GM08714 (cell line): ENCODE measurements at regions not wholly inside any gene's neighbourhood (a gene's known extent, or its start where the extent isn't known, plus 50 kb on each side); places are given as distances from the start of the nearest gene placed in this dataset.

ENCODE experiments used
- H3K4me3 ChIP-seq: fragments of 200-500 bp; sonication (Bioruptor generic); 2 replicates; pipeline ENCODE4 v1.5.1; 2014; ENCODE audit warnings: mild to moderate bottlenecking, low read length, inconsistent platforms
- ZNF274 ChIP-seq: IDR thresholded peaks from 2 replicates; pipeline ENCODE4 v1.6.1; 2012; ENCODE audit warnings: mild to moderate bottlenecking, low read depth, low read length

DNA sequence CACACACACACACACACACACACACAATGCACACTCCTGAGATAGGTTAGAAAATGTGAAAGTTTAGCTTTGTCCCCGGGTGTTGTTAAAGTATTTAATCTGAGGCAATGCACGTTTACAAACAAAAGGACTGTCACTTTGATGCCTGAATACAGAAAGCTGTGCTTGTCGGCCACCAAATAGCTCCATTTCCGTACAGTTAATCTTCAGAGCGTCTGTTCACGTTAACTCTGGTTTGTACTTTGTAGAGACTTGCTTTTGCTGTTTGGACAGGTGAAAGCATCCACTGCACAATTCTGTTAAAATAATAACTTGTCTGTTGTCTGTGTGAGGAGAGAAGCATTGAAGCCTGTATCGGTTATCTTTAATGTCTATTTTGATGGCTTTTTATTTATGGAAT lies 267.8 kb downstream of the FGF9 start:
- no peak overlapping the region for H3K4me3 ChIP-seq
- no peak for TF ChIP-seq ZNF274

DNA sequence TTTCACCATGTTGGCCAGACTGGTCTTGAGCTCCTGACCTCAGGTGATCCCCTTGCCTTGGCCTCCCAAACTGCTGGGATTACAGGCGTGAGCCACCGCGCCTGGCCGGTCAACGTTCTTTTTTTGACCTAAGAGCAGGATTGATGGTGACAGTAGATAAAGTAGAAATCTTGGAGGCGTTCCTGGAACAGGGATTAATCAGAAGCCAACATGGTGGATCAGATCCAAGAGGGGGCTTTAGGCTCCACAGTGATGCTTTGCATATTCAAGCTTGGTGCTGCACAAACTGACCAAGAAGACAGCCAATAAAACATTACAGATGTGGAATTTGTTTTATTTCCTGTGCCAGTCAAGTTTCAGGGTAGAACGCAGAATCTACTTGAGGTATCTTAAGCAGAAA lies 271.2 kb downstream of the FGF9 start:
- TF ChIP-seq ZNF274 = no peak
- H3K4me3 ChIP-seq = no peak overlapping the region

DNA sequence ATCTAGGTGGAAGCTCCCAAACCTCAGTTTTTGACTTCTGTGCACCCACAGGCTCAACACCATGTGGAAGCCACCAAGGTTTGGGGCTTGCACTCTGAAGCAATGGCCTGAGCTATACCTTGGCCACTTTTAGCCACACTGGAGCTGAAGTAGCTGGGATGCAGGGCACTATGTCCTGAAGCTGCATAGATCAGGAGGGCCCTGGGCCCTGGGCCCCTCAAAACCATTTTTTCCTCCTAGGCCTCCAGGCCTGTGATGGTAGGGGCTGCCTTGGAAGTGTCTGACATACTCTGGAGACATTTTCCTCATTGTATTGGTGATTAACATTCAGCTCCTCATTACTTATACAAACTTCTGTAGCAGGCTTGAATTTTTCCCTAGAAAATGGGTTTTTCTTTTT lies 273.7 kb downstream of the FGF9 start:
- no peak overlapping the region for H3K4me3 ChIP-seq
- no peak for TF ChIP-seq ZNF274

DNA sequence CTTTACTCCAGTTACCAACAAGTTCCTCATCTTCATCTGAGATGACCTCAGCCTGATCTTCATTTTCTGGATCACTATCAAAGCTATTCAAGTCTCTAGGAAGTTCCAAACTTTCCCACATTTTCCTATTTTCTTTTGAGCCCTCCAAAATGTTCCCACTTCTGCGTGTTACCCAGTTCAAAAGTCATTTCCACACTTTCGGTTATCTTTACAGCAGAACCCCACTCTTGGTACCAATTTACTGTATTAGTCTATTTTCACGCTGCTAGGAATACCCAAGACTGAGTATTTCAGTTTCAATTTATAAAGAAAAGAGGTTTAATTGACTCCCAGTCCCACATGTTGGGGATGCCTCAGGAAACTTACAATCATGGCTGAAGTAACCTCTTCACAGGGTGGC lies 274.3 kb downstream of the FGF9 start:
- H3K4me3 ChIP-seq = no peak overlapping the region
- no peak for TF ChIP-seq ZNF274

DNA sequence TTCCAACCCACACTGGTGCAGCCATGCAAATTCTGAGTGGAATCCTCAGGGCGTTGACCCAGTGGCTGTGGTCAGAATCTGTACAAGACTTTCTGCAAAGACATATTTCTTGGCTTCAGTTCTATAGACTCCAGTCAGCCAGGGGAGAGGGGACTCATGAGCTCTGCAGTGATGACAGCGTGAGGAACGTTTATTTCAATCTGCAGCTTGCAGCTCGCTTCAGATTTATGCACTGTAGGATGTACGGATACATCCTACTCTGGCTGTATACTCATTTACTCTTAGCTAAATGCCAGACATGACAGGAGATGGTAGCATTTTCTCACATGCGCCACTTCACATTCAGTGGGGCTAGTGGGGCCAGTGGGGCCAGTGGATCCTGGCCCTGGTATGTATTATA lies 276.1 kb downstream of the FGF9 start:
- no peak overlapping the region for H3K4me3 ChIP-seq
- no peak for TF ChIP-seq ZNF274

DNA sequence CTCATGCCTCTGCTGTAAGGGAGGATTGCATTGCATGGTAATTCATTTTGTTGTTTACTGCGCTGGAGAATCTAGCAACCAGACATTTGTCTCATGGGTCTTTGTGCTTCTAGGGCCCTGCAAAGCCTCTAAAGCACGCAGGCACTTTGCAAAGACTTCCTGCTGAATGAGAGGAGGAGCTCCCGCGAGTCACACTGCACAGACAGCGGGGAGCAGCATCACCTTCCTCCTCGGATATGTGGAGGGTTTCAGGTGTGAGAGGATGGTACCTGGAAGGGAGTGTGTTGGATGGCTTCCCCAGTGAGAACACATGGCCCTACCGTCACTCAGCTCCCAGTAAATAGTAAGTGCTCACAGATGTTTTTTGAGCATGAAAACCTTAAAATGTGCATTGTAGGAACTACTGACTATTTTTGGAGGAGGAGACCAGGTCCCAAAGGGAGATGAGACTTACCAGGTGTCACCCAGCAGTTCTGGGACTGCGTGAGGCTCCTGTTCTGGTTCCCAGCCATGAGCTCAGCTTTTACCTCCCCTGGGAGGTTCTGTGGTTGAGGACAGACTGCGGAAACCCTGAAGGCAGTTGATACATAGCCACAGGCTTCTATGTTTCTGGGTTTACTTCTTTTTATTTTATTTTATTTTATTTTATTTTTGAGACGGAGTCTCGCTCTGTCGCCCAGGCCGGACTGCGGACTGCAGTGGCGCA lies 278.0 kb downstream of the FGF9 start:
- H3K4me3 ChIP-seq = no peak overlapping the region
- TF ChIP-seq ZNF274 = no peak

DNA sequence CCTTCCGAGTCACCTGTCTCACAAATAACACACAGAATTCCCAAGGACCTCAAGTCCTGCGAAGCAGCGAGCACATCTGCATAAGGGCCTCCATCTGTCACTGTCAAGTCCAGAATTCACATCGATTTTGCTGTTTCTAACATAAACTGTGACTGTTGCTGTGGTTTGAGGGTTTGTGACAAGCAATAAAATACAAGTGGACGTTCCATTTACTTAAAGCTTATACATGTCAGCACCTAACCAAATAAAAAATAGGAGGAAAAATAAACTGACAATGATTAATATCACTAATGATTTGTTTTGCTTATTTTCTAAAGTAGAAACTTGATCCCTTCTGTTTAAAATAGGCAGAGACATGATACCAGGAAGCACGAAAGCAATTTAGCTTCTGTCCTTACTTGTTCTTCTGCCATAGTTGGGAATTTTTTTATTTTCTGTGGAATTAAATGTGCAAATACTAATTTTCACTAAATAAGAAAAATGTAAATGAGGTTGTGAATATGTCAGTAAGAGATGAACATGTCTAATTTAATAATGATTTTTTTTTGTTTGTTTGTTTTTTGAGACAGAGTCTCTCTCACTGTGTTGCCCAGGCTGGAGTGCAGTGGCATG lies 279.1 kb downstream of the FGF9 start:
- no peak overlapping the region for H3K4me3 ChIP-seq
- no peak for TF ChIP-seq ZNF274

DNA sequence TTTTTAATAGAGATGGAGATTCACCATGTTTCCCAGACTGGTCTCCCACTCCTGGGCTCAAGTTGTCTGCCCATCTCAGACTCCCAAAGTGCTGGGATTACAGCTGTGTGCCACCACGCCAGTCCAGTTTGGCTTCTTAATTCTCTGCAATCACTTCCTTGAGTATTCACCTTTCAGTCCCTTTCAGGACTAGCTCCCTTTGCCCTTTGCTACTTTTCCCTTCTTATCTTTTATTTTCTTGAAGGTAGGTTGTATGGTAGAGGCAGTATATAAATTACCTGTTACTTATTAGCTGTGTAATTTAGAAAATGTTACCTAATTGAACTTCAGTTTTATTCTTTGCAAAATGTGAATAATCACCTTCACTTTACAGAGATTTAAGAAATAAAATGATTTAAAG lies 285.8 kb downstream of the FGF9 start:
- no peak overlapping the region for H3K4me3 ChIP-seq
- no peak for TF ChIP-seq ZNF274

DNA sequence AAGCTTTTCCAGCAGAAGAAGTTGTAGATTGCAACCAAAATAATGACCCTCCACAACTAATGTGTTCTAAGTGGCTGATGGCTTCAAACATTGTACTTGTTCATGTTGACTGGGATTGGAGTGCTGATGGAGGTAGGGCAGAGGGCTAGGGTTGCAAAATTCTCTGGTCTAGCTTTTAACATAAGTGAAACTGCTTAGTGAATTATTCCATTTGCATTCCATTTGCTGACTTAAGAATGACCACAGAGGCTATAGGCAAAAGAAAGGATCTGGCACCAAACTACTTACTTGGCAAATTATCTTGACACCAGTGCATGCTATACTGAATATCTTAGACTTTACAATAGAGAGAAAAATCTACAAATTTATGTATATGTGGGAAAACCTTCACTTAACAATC lies 287.0 kb downstream of the FGF9 start:
- no peak overlapping the region for H3K4me3 ChIP-seq
- no peak for TF ChIP-seq ZNF274

DNA sequence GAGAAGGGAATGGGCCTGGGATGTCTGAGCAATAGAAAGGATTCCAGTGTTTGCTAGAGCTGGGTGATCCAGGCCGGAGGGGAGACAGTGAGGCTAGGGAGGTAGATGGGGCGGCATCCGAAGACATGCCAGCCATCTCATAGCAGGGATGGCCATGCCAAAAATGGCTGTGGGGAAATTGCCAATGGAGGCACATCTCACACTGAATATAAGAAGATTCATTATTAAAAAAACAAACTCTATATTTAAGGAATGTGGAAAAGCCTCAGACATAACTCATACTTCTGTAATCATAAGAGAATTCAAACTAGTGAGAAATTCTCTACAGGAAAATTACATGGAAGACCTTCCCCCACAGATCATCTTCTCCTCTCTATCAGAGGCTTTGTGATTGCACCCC lies 289.2 kb downstream of the FGF9 start:
- H3K4me3 ChIP-seq = no peak overlapping the region
- TF ChIP-seq ZNF274 = no peak

DNA sequence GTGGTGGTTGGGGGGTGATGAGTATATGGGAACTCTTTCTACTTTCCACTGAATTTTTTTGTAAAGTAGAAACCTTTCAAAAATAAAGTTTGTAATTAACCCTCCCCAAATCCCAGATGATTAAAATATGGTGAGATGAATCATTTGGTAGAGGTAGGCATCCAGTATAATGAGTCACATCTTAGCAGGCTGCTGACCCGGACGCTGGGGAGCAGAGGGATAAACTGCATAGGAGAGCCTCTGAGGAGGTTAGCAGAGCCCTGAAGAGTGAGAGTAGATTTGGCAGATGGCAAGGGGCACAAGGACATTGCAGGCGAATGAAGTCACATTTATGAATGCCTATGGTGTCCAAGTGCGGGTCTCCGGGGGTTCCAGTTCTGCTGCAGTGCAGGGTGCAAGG lies 293.8 kb downstream of the FGF9 start:
- H3K4me3 ChIP-seq = no peak overlapping the region
- TF ChIP-seq ZNF274 = no peak

DNA sequence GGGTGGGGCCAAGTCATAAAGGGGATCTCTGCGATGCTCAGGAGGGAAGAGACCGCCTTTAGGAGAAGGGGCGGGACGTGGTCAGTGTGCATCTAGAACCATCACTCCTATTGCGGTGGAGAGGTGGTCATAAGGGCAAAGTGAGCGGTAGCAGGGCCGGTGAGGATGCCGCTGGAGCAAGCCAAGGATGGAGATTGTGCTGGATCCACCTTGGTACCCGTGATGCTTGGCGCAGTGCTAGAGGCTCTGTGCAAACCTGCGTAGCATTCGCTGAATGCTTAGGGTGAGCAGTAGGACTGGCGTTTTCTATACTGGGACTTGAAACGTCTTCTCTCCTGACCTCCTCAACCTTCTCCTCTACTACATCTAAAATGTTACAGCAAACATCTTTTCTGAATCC lies 294.2 kb downstream of the FGF9 start:
- H3K4me3 ChIP-seq = no peak overlapping the region
- no peak for TF ChIP-seq ZNF274

DNA sequence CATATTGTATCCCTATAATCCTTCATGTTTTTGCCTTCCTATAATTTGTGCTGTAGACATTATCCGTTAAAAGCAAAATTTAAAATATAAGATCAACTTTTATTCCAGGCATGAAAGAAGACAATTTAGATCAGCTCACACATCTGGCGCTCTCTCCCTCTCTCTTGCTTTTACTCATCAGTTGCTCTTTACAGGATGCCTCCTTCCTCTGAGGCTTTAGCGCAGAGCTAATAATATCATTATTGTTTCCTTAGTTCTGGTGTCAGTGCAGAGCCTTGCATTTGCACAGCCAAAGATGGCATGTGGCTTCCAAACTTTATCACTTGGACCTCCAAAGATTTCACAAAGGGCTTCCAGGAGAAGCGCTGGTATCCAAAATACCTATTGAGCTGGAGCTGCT lies 295.1 kb downstream of the FGF9 start:
- no peak for TF ChIP-seq ZNF274

DNA sequence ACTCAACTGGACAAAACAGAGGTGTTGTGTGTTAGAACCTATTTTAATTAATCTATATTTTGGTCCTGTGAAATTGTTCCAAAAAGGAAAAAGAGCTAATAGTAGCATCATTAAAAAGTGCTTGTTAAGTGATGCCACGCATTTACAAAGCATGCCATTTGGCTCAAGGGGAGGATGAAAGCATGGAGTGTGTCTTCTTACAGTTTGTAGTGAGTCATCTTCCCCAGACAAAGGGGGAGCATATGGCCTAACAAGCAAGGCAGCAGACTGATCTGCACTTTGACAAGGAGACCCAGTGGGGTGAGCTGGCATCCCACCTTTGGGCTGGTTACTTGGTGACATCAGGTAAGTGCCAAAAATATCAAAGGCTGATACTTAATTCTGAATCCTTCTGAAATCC lies 297.0 kb downstream of the FGF9 start:
- TF ChIP-seq ZNF274 = no peak
- no peak overlapping the region for H3K4me3 ChIP-seq

More for the DNA sequence above, 295.1 kb downstream of the FGF9 start:
- H3K4me3 ChIP-seq = no peak overlapping the region

DNA sequence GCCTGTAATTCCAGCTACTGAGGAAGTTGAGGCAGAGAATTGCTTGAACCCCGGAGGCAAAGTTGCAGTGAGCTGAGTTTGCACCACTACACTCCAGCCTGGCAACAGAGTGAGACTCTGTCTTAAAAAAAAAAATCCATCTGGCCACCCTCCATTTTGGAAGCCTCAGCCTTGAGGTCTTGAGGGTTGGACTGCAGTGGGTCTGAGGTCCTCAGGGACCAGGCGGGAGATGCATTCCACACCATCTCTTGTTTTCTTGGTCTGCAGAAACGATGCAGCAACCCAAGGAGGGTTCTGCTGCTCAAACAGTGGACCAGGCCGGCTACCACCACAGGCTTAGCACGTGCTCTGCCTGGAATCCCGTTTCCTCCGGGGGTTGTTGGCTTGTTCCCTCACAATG lies 299.3 kb downstream of the FGF9 start:
- TF ChIP-seq ZNF274 = no peak
- no peak overlapping the region for H3K4me3 ChIP-seq

DNA sequence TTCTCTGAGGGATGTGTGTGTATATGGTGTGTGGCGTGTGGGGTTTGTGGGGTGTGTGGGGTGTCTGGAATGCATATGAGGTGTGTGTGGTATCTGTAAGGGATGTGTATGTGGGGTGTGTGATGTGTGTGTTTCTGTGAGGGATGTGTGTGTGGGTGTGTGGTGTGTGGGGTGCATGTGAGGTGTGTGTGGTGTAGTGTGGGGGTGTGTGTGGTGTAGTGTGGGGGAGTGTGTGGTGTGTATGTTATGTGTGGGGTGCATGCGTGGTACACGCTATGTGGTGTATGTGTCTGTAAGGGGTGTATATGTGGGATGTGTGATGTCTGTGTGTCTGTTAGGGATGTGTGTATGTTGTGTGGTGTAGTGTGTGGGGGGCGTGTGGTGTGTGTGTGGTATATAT lies 300.0 kb downstream of the FGF9 start:
- no peak for TF ChIP-seq ZNF274

More for the DNA sequence above, 300.0 kb downstream of the FGF9 start:
- no peak overlapping the region for H3K4me3 ChIP-seq
